DOHH2 (cell line): ENCODE measurements at regions not wholly inside any gene's neighbourhood (a gene's known extent, or its start where the extent isn't known, plus 50 kb on each side); places are given as distances from the start of the nearest gene placed in this dataset.

Source experiments
- EZH2phosphoT487 ChIP-seq: fragments of 200-600 bp; sonication (generic); IDR thresholded peaks from 2 replicates; pipeline ENCODE4 v1.6.1; 2017; ENCODE audit warnings: borderline replicate concordance, mild to moderate bottlenecking, antibody characterized with exemption, low read length, moderate library complexity, mixed read lengths
- TF ChIP-seq, protein P1 (sequence below): fragments of 200-600 bp; sonication (generic); IDR thresholded peaks from one replicate; pipeline ENCODE4 v1.5.1; 2014; ENCODE audit warnings: antibody characterized with exemption, mild to moderate bottlenecking, low read depth, low read length; ENCODE audit not compliant: poor library complexity, severe bottlenecking

DNA sequence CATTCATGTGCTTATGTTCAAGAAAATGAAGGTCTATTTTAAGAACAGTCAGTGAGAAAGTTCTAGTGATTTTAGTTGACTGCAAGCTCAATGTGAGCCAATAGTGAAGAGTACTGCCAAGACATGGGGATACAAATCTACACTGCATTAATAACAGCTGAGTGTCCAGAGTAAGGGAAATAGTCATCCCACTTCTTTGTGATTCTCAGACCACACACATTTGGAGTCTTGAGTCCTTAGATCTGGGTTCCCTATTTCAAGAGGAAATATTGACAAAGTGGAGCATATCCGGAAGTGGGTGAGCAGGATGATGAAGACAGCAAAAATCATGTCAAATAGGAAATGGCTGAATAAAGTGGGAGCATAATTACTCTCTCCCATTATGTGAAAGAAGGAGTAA is 171.1 kb downstream of the LARP7 start:
- TF ChIP-seq, protein P1, sequence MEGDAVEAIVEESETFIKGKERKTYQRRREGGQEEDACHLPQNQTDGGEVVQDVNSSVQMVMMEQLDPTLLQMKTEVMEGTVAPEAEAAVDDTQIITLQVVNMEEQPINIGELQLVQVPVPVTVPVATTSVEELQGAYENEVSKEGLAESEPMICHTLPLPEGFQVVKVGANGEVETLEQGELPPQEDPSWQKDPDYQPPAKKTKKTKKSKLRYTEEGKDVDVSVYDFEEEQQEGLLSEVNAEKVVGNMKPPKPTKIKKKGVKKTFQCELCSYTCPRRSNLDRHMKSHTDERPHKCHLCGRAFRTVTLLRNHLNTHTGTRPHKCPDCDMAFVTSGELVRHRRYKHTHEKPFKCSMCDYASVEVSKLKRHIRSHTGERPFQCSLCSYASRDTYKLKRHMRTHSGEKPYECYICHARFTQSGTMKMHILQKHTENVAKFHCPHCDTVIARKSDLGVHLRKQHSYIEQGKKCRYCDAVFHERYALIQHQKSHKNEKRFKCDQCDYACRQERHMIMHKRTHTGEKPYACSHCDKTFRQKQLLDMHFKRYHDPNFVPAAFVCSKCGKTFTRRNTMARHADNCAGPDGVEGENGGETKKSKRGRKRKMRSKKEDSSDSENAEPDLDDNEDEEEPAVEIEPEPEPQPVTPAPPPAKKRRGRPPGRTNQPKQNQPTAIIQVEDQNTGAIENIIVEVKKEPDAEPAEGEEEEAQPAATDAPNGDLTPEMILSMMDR, result no peak
- TF ChIP-seq EZH2phosphoT487, result no peak
